ENCODE measurements at regions not wholly inside any gene's neighbourhood (a gene's known extent, or its start where the extent isn't known, plus 50 kb on each side); places are given as distances from the start of the nearest gene placed in this dataset.
"Not testable (repeated sequence)": the region's sequence is repeated elsewhere in the genome, so short reads cannot be mapped to it uniquely, and the experiment has no call there.

- ChIA-PET CTCF (no interaction called here), POLR2A (no interaction called here)
- no peak for TF ChIP-seq BHLHE40 (IDR thresholded peaks at IDR 0.05; ENCODE audit: borderline replicate concordance)
- TF ChIP-seq FOXM1 (IDR thresholded peaks at IDR 0.05; ENCODE audit: borderline replicate concordance): no peak
- no peak for TF ChIP-seq ELF4 (IDR thresholded peaks at IDR 0.05)
- no peak for TF ChIP-seq HDGF (IDR thresholded peaks at IDR 0.05; ENCODE audit: borderline replicate concordance)
- TF ChIP-seq TARDBP (IDR thresholded peaks at IDR 0.05): no peak
- TF ChIP-seq NFRKB (IDR thresholded peaks at IDR 0.05): no peak
- no peak for TF ChIP-seq SUZ12 (IDR thresholded peaks at IDR 0.05)
- TF ChIP-seq ARNT (IDR thresholded peaks at IDR 0.05): no peak
- no peak for TF ChIP-seq CTBP1 (IDR thresholded peaks at IDR 0.05; ENCODE audit: borderline replicate concordance)
- TF ChIP-seq LEF1 (IDR thresholded peaks at IDR 0.05; ENCODE audit: borderline replicate concordance): no peak
- no peak for TF ChIP-seq L3MBTL2 (conservative IDR thresholded peaks at IDR 0.05)
- no peak for TF ChIP-seq FOXA1 (IDR thresholded peaks at IDR 0.05)
- DNase-seq (ENCODE audit: extremely low spot score): no peak
These were observed 265.4 kb upstream of the CASK start for GRCh38 chrX:42188730-42189129.

DNA sequence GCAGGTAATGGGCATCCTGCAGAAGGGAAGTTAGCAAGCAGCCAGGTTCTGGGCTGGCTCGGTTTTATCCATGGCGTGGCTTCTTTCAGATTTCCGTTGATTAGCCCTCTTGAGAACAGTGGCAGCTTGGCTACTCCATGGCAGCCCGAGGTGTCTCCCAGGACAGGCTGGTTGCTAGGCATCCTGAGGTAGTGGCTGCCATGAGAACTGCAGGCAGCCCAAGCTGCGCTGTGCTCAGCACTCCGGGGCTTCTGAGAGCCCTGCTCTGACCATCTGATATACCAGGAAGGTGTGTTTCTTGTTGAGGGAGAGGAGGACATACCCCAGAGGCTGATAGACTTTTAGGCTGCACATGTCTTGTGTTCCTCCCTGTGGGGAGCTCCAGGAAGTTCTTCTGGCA lies 253.4 kb upstream of the CASK start:
- peak; percentile 43 for DNase-seq (ENCODE audit: extremely low spot score)
- POLR2A ChIA-PET: no interaction called here
- TF ChIP-seq FOXK2 (IDR thresholded peaks at IDR 0.05) (no peak), CTBP1 (IDR thresholded peaks at IDR 0.05; ENCODE audit: borderline replicate concordance) (no peak), SP1 (IDR thresholded peaks at IDR 0.05) (no peak), LEF1 (IDR thresholded peaks at IDR 0.05; ENCODE audit: borderline replicate concordance) (no peak), HDGF (IDR thresholded peaks at IDR 0.05; ENCODE audit: borderline replicate concordance) (no peak), ELF4 (IDR thresholded peaks at IDR 0.05) (no peak), FOXM1 (IDR thresholded peaks at IDR 0.05; ENCODE audit: borderline replicate concordance) (no peak), SUZ12 (IDR thresholded peaks at IDR 0.05) (no peak), FOXA1 (IDR thresholded peaks at IDR 0.05) (no peak), NFRKB (IDR thresholded peaks at IDR 0.05) (no peak), ZNF384 (IDR thresholded peaks at IDR 0.05) (no peak), TARDBP (IDR thresholded peaks at IDR 0.05) (no peak)
- TF ChIP-seq, protein P1, sequence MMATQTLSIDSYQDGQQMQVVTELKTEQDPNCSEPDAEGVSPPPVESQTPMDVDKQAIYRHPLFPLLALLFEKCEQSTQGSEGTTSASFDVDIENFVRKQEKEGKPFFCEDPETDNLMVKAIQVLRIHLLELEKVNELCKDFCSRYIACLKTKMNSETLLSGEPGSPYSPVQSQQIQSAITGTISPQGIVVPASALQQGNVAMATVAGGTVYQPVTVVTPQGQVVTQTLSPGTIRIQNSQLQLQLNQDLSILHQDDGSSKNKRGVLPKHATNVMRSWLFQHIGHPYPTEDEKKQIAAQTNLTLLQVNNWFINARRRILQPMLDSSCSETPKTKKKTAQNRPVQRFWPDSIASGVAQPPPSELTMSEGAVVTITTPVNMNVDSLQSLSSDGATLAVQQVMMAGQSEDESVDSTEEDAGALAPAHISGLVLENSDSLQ (IDR thresholded peaks at IDR 0.05): no peak
- CTCF ChIA-PET: no interaction called here

GRCh38 chrX:42175843-42176242 lies 252.5 kb upstream of the CASK start:
- POLR2A ChIA-PET: no interaction called here
- CTCF ChIA-PET: no interaction called here
- TF ChIP-seq, protein P1 (IDR thresholded peaks at IDR 0.05): no peak
- TF ChIP-seq FOXK2 (IDR thresholded peaks at IDR 0.05) (no peak), ARNT (IDR thresholded peaks at IDR 0.05) (no peak), BHLHE40 (IDR thresholded peaks at IDR 0.05; ENCODE audit: borderline replicate concordance) (no peak), FOXM1 (IDR thresholded peaks at IDR 0.05; ENCODE audit: borderline replicate concordance) (no peak), SUZ12 (IDR thresholded peaks at IDR 0.05) (no peak), L3MBTL2 (conservative IDR thresholded peaks at IDR 0.05) (no peak), LEF1 (IDR thresholded peaks at IDR 0.05; ENCODE audit: borderline replicate concordance) (no peak), HDGF (IDR thresholded peaks at IDR 0.05; ENCODE audit: borderline replicate concordance) (no peak), NFRKB (IDR thresholded peaks at IDR 0.05) (no peak), SP1 (IDR thresholded peaks at IDR 0.05) (no peak), ELF4 (IDR thresholded peaks at IDR 0.05) (no peak)
- DNase-seq (ENCODE audit: extremely low spot score): no peak

DNA sequence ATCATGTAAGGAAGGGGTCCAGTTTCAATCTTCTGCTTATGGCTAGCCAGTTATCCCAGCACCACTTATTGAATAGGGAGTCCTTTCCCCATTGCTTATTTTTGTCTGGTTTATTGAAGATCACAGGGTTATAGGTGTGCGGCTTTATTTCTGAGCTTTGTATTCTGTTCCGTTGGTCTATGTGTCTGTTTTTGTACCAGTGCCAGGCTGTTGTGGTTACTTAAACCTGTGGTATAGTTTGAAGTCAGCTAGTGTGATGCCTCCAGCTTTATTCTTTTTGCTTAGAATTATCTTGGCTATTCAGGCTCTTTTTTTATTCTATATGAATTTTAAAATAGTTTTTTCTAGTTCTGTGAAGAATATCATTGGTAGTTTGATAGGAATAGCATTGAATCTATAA lies 234.6 kb upstream of the CASK start:
- POLR2A ChIA-PET; DNase-seq (ENCODE audit: extremely low spot score); CTCF ChIA-PET: not testable (repeated sequence)

GRCh38 chrX:42151808-42152207 lies 228.5 kb upstream of the CASK start:
- DNase-seq (ENCODE audit: extremely low spot score): no peak
- ChIA-PET POLR2A (no interaction called here), CTCF (no interaction called here)
- no peak for TF ChIP-seq L3MBTL2 (conservative IDR thresholded peaks at IDR 0.05)
- no peak for TF ChIP-seq ZNF384 (IDR thresholded peaks at IDR 0.05)
- TF ChIP-seq CTBP1 (IDR thresholded peaks at IDR 0.05; ENCODE audit: borderline replicate concordance): no peak
- no peak for TF ChIP-seq ARNT (IDR thresholded peaks at IDR 0.05)
- no peak for TF ChIP-seq FOXK2 (IDR thresholded peaks at IDR 0.05)
- no peak for TF ChIP-seq HDGF (IDR thresholded peaks at IDR 0.05; ENCODE audit: borderline replicate concordance)
- TF ChIP-seq SUZ12 (IDR thresholded peaks at IDR 0.05): no peak
- TF ChIP-seq NFRKB (IDR thresholded peaks at IDR 0.05): no peak
- TF ChIP-seq, protein P1 (IDR thresholded peaks at IDR 0.05): no peak
- no peak for TF ChIP-seq SP1 (IDR thresholded peaks at IDR 0.05)
- TF ChIP-seq FOXM1 (IDR thresholded peaks at IDR 0.05; ENCODE audit: borderline replicate concordance): no peak
- TF ChIP-seq TARDBP (IDR thresholded peaks at IDR 0.05): no peak
- TF ChIP-seq BHLHE40 (IDR thresholded peaks at IDR 0.05; ENCODE audit: borderline replicate concordance): no peak
- TF ChIP-seq FOXA1 (IDR thresholded peaks at IDR 0.05): no peak
- no peak for TF ChIP-seq ELF4 (IDR thresholded peaks at IDR 0.05)
- TF ChIP-seq LEF1 (IDR thresholded peaks at IDR 0.05; ENCODE audit: borderline replicate concordance): no peak

DNA sequence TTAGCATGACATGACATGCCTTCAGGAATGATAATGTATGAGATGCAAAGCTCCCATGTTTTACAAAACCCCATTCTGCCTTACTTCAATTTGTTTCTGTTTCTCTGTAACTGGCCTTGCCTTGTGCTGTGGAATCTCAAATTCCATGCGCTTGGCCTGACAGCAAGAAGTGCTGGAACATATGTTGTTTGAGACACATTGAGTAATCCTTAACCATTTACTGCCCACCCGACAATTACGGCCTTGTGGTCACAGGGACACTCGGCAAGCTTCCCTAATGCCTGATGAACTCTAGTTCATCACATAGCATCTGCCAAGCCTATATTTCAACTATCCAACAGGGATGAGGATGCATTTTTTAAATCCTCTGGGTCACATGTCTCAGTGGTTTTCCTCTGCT lies 226.4 kb upstream of the CASK start:
- TF ChIP-seq SUZ12 (IDR thresholded peaks at IDR 0.05): no peak
- ChIA-PET CTCF (no interaction called here), POLR2A (no interaction called here)
- no peak for DNase-seq (ENCODE audit: extremely low spot score)

DNA sequence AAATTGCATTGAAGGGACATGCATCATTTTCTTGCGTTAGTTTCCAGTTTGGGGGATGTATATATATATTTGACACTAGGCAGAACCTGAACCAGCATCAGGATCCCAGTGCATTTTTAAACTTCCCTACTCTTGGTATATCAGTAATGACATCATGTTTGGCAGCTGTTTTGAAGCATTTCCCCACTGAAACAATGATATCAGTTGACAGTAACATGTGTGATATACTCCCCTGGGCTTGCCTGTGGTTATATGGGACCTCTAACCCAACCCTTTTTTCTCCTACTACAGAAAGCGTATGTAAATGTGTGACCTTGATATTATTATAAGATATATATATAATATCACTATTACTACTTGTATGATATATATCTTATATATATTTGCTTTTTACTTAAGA lies 225.9 kb upstream of the CASK start:
- DNase-seq (ENCODE audit: extremely low spot score): no peak
- TF ChIP-seq NFRKB (IDR thresholded peaks at IDR 0.05) (no peak), FOXM1 (IDR thresholded peaks at IDR 0.05; ENCODE audit: borderline replicate concordance) (no peak), HDGF (IDR thresholded peaks at IDR 0.05; ENCODE audit: borderline replicate concordance) (no peak)
- POLR2A ChIA-PET: no interaction called here
- CTCF ChIA-PET: no interaction called here

Measured in HEK293T (cell line).